Tibial nerve (tissue), 4 donors: ENCODE measurements at regions not wholly inside any gene's neighbourhood (a gene's known extent, or its start where the extent isn't known, plus 50 kb on each side); places are given as distances from the start of the nearest gene placed in this dataset.
A peak's percentile ranks its signal among the peaks of the same experiment; 100 is the strongest.

Experiments used
- DNase-seq, 2 donors: peaks; one replicate each; pipeline ENCODE4 v3.0.0-alpha.2; 2019; ENCODE audit warnings: low spot score in 2 of 2
- H3K27ac ChIP-seq, 4 donors: fragments of 200-600 bp; sonication (generic) in 3 of 4; one replicate each; pipeline ENCODE4 v1.5.1; 2017 to 2019; ENCODE audit warnings: mild to moderate bottlenecking in 1 of 4
- H3K27me3 ChIP-seq, 2 donors: fragments of 200-600 bp; sonication (generic) in 1 of 2; one replicate each; pipeline versions ENCODE4 v1.5.1 to v1.6.0; 2017 to 2019
- H3K36me3 ChIP-seq, 3 donors: fragments of 200-600 bp; sonication (generic); one replicate each; pipeline ENCODE4 v1.5.1; 2018 to 2019
- H3K4me1 ChIP-seq, 4 donors: fragments of 200-600 bp; sonication (generic) in 3 of 4; one replicate each; pipeline ENCODE4 v1.5.1; 2017 to 2019
- H3K4me3 ChIP-seq, 4 donors: fragments of 200-600 bp; sonication (generic) in 3 of 4; one replicate each; pipeline ENCODE4 v1.5.1; 2017 to 2019; ENCODE audit warnings: mild to moderate bottlenecking in 1 of 4, moderate library complexity in 1 of 4
- H3K9me3 ChIP-seq, 4 donors: fragments of 200-600 bp; sonication (generic) in 3 of 4; one replicate each; pipeline ENCODE4 v1.5.1; 2017 to 2019
- EP300 ChIP-seq, 2 donors: sonication (generic); formaldehyde crosslinking; IDR thresholded peaks; one replicate each; pipeline ENCODE4 v1.6.1; 2017; ENCODE audit warnings: antibody characterized with exemption in 2 of 2, mild to moderate bottlenecking in 1 of 2
- POLR2A ChIP-seq, 2 donors: fragments of 450-650 bp; IDR thresholded peaks; one replicate each; pipeline ENCODE4 v1.6.1; 2017; ENCODE audit warnings: antibody characterized with exemption in 2 of 2, mild to moderate bottlenecking in 2 of 2, moderate library complexity in 2 of 2
- WGBS, 2 donors: methylation state at CpG; one replicate each; pipeline ENCODE4 v1.1.5; 2018; 5-methylcytosine and 5-hydroxymethylcytosine counted together
- TF ChIP-seq, protein P1 (sequence below), 5 experiments: fragments of 200-600 bp in 3 of 5; fragments of 450-650 bp in 2 of 5; sonication (generic) in 3 of 5; IDR thresholded peaks; one replicate each; pipeline ENCODE4 v1.5.1; 2016 to 2019; ENCODE audit warnings: antibody characterized with exemption in 5 of 5, mild to moderate bottlenecking in 3 of 5, moderate library complexity in 2 of 5

DNA sequence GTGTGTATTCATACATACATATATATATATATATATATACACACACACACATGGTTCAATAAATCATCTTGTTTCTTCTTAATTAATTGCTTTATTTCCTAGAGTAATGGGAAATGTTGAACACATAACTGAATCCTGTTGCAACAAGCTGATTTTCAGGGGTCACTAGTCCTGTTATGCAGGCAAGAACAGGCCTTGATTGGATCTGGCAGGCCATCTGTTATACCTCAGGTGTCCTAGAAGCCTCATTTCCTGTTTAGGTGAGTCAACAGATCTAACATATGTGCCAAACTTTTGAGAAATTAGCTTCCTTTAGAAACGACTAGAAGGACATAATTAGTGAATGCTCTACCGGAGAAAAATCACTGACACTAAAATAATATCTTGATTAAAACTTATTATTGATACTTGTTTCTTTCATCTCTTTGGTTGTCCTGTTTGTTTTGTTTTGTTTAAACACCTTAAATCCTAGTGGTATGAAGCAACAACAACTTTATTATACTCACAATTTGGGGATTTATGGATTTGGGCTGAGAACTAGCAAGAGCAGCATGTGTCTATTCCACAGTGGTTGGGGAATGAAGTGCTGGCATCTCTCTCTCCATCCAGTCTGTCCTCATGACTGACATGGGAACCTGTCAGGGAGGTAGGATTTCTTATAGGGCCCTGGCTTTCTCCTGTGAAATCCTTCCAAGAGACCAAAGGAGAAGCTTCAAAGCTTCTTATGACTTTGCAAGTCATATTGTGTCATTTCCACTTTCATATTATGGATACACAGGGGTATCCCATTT lies 552.6 kb downstream of the NSUN3 start:
- 66 to 75% methylated on average over 2 of the region's 2 CpGs for WGBS, 2 donors

GRCh38 chr3:94616833-94617232 lies 554.0 kb downstream of the NSUN3 start:
- TF ChIP-seq, protein P1, sequence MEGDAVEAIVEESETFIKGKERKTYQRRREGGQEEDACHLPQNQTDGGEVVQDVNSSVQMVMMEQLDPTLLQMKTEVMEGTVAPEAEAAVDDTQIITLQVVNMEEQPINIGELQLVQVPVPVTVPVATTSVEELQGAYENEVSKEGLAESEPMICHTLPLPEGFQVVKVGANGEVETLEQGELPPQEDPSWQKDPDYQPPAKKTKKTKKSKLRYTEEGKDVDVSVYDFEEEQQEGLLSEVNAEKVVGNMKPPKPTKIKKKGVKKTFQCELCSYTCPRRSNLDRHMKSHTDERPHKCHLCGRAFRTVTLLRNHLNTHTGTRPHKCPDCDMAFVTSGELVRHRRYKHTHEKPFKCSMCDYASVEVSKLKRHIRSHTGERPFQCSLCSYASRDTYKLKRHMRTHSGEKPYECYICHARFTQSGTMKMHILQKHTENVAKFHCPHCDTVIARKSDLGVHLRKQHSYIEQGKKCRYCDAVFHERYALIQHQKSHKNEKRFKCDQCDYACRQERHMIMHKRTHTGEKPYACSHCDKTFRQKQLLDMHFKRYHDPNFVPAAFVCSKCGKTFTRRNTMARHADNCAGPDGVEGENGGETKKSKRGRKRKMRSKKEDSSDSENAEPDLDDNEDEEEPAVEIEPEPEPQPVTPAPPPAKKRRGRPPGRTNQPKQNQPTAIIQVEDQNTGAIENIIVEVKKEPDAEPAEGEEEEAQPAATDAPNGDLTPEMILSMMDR (IDR thresholded peaks at IDR 0.05) = no peak
- TF ChIP-seq EP300 (IDR thresholded peaks at IDR 0.05) (no peak), POLR2A (IDR thresholded peaks at IDR 0.05) (no peak)
- H3K36me3 ChIP-seq = no peaks in the 10 kb centered on the region
- H3K9me3 ChIP-seq = no peaks in the 10 kb centered on the region
- no peak overlapping the region for H3K27ac ChIP-seq
- peaks cover 0 to 4% (median 0%) of the 10 kb centered on the region in 4 donors for H3K4me1 ChIP-seq
- H3K4me3 ChIP-seq = no peak overlapping the region
- no peaks in the 10 kb centered on the region for H3K27me3 ChIP-seq
- WGBS, 2 donors = 70 to 74% methylated on average over 2 of the region's 2 CpGs
- DNase-seq = no peak

More for the DNA sequence above, 552.6 kb downstream of the NSUN3 start:
- no peak overlapping the region for H3K4me3 ChIP-seq
- no peak overlapping the region for H3K27ac ChIP-seq
- H3K9me3 ChIP-seq = no peaks in the 10 kb centered on the region
- H3K36me3 ChIP-seq = no peaks in the 10 kb centered on the region
- TF ChIP-seq EP300 (IDR thresholded peaks at IDR 0.05) (no peak), POLR2A (IDR thresholded peaks at IDR 0.05) (no peak)
- TF ChIP-seq, protein P1 (IDR thresholded peaks at IDR 0.05) = no peak
- peaks cover 0 to 5% (median 0%) of the 10 kb centered on the region in 4 donors for H3K4me1 ChIP-seq
- no peak for DNase-seq
- no peaks in the 10 kb centered on the region for H3K27me3 ChIP-seq

GRCh38 chr3:94617312-94617711 lies 554.5 kb downstream of the NSUN3 start:
- WGBS, 2 donors = 92 to 98% methylated on average over 2 of the region's 2 CpGs
- Histone ChIP-seq H3K9me3 (no peaks in the 10 kb centered on the region), H3K4me3 (no peak overlapping the region), H3K4me1 (no peaks in the 10 kb centered on the region), H3K27ac (no peak overlapping the region), H3K27me3 (no peaks in the 10 kb centered on the region), H3K36me3 (no peaks in the 10 kb centered on the region)
- no peak for DNase-seq
- TF ChIP-seq POLR2A (IDR thresholded peaks at IDR 0.05) = no peak
- TF ChIP-seq, protein P1 (IDR thresholded peaks at IDR 0.05) = no peak
- TF ChIP-seq EP300 (IDR thresholded peaks at IDR 0.05) = no peak

DNA sequence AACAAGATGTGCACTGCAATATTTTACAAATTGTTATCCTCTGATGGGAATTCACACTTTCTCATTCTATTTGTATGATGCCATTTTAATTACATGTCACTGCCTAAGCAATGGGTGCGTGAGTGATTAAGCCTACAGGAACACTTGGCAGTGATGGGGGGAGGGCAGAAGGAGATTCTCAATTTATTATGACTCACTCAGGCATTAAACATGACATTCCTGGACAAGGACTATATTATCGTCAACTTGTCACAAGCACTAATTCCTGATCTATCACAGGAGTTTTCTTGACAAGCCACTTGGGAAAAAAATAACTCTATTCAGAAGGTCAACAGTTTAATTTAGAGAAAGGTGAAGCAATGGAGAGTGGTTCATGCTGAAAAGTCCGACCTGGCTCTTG lies 556.8 kb downstream of the NSUN3 start:
- 89 to 93% methylated on average over 3 of the region's 3 CpGs for WGBS, 2 donors
- DNase-seq = no peak
- H3K27ac ChIP-seq = no peak overlapping the region
- no peaks in the 10 kb centered on the region for H3K9me3 ChIP-seq
- TF ChIP-seq EP300 (IDR thresholded peaks at IDR 0.05) (no peak), POLR2A (IDR thresholded peaks at IDR 0.05) (no peak)
- TF ChIP-seq, protein P1 (IDR thresholded peaks at IDR 0.05) = no peak
- H3K27me3 ChIP-seq = no peaks in the 10 kb centered on the region
- no peaks in the 10 kb centered on the region for H3K4me1 ChIP-seq
- no peak overlapping the region for H3K4me3 ChIP-seq
- no peaks in the 10 kb centered on the region for H3K36me3 ChIP-seq

GRCh38 chr3:94626573-94626972 lies 563.7 kb downstream of the NSUN3 start:
- Histone ChIP-seq H3K4me3 (no peak overlapping the region), H3K9me3 (no peaks in the 10 kb centered on the region), H3K36me3 (no peaks in the 10 kb centered on the region), H3K4me1 (no peaks in the 10 kb centered on the region), H3K27me3 (no peaks in the 10 kb centered on the region), H3K27ac (peak overlapping the region in 1 of 4 donors; percentile 55)
- DNase-seq = no peak
- WGBS, 2 donors = 0% methylated on average over 1 of the region's 1 CpG
- TF ChIP-seq, protein P1 (IDR thresholded peaks at IDR 0.05) = no peak
- TF ChIP-seq EP300 (IDR thresholded peaks at IDR 0.05) (no peak), POLR2A (IDR thresholded peaks at IDR 0.05) (no peak)
